IMR-90 (cell line): ENCODE measurements at regions not wholly inside any gene's neighbourhood (a gene's known extent, or its start where the extent isn't known, plus 50 kb on each side); places are given as distances from the start of the nearest gene placed in this dataset.

ENCODE experiments used
- ATAC-seq: fragments of 200-7000 bp; cut with Tn5 transposase; 2 replicates; pipeline ENCODE4 v1.9.1; 2020; ENCODE audit warnings: low read depth, mild to moderate bottlenecking, moderate library complexity
- BruUV-seq: library from RNA; stranded (reverse); fragments of 400-500 nt; replicated peaks from 2 replicates; lab custom pipeline; 2021; lab: Mats Ljungman, UMichigan
- CTCF ChIA-PET: fragments of 300-600 bp; formaldehyde crosslinking; extraction: SDS; loops from one replicate; lab custom pipeline; 2021; ENCODE audit warnings: antibody characterized with exemption; lab: Yijun Ruan, JAX
- POLR2A ChIA-PET: fragments of 300-600 bp; sonication (Branson Sonifier 250); formaldehyde crosslinking; loops from one replicate; lab custom pipeline; 2022; ENCODE audit warnings: antibody characterized with exemption; ENCODE audit not compliant: unreplicated experiment; lab: Charles Lee
- DNase-seq: peaks from one replicate; pipeline ENCODE4 v3.0.0; 2013
- H2AFZ ChIP-seq: replicated peaks from 2 replicates; pipeline ENCODE3; 2013; ENCODE audit warnings: low read length, mild to moderate bottlenecking; ENCODE audit not compliant: poor library complexity
- H2AK5ac ChIP-seq: 2 replicates; pipeline ENCODE4 v1.6.1; 2013; ENCODE audit warnings: low read depth, low read length, inconsistent platforms
- H2AK9ac ChIP-seq: replicated peaks from 2 replicates; pipeline ENCODE3; 2013; ENCODE audit warnings: mild to moderate bottlenecking, low read depth, low read length, moderate library complexity; ENCODE audit not compliant: poor library complexity
- H2BK120ac ChIP-seq: 2 replicates; pipeline ENCODE4 v1.6.1; 2013; ENCODE audit warnings: low read depth, low read length, inconsistent platforms
- H2BK15ac ChIP-seq: 3 replicates; pipeline ENCODE4 v1.6.1; 2013; ENCODE audit warnings: low read depth, low read length, inconsistent platforms
- H2BK20ac ChIP-seq: 2 replicates; pipeline ENCODE4 v1.6.1; 2013; ENCODE audit warnings: low read depth, mild to moderate bottlenecking, inconsistent platforms, low read length, moderate library complexity
- H2BK5ac ChIP-seq: 2 replicates; pipeline ENCODE4 v1.6.1; 2013; ENCODE audit warnings: mild to moderate bottlenecking, low read depth, low read length, inconsistent platforms; ENCODE audit not compliant: poor library complexity, severe bottlenecking
- H3K14ac ChIP-seq: replicated peaks from 2 replicates; pipeline ENCODE4 v1.6.1; 2013; ENCODE audit warnings: low read depth, low read length, inconsistent platforms
- H3K18ac ChIP-seq: 2 replicates; pipeline ENCODE4 v1.6.1; 2013; ENCODE audit warnings: low read depth, low read length, control low read depth
- H3K23ac ChIP-seq: 2 replicates; pipeline ENCODE4 v1.6.1; 2013; ENCODE audit warnings: low read depth, low read length, inconsistent platforms
- H3K27ac ChIP-seq: 2 replicates; pipeline ENCODE4 v1.5.1; 2013; ENCODE audit warnings: mild to moderate bottlenecking, control low read depth, low read length; ENCODE audit not compliant: insufficient read depth
- H3K27me3 ChIP-seq: 2 replicates; pipeline ENCODE4 v1.6.1; 2013; ENCODE audit warnings: low read length; ENCODE audit not compliant: control insufficient read depth, insufficient read depth
- H3K36me3 ChIP-seq: 2 replicates; pipeline ENCODE4 v1.6.1; 2013; ENCODE audit warnings: low read length, mixed read lengths; ENCODE audit not compliant: control insufficient read depth, insufficient read depth
- H3K4ac ChIP-seq: 2 replicates; pipeline ENCODE4 v1.6.1; 2013; ENCODE audit warnings: low read depth, low read length, inconsistent platforms
- H3K4me1 ChIP-seq: 2 replicates; pipeline ENCODE4 v1.6.1; 2013; ENCODE audit warnings: low read length, mixed read lengths; ENCODE audit not compliant: control insufficient read depth, insufficient read depth
- H3K4me2 ChIP-seq: 2 replicates; pipeline ENCODE4 v1.6.1; 2013; ENCODE audit warnings: low read depth, mild to moderate bottlenecking, control low read depth, low read length, moderate library complexity
- H3K4me3 ChIP-seq: 2 replicates; pipeline ENCODE4 v1.5.1; 2013; ENCODE audit warnings: low read depth, mild to moderate bottlenecking, control low read depth, low read length, moderate library complexity; ENCODE audit not compliant: insufficient read depth
- H3K56ac ChIP-seq: 2 replicates; pipeline ENCODE4 v1.6.1; 2013; ENCODE audit warnings: low read length, inconsistent platforms; ENCODE audit not compliant: insufficient read depth; ENCODE audit errors: extremely low read depth
- H3K79me1 ChIP-seq, 2 experiments: 2 replicates each; pipeline ENCODE4 v1.6.1; 2013; ENCODE audit warnings: low read length in 2 of 2, inconsistent platforms in 1 of 2, low read depth in 1 of 2
- H3K9ac ChIP-seq: 2 replicates; pipeline ENCODE4 v1.6.1; 2013; ENCODE audit warnings: low read depth, low read length, control low read depth
- H3K9me1 ChIP-seq: 2 replicates; pipeline ENCODE4 v1.6.1; 2013; ENCODE audit warnings: low read length, inconsistent platforms; ENCODE audit not compliant: insufficient read depth
- H3K9me3 ChIP-seq: 2 replicates; pipeline ENCODE4 v1.6.1; 2013; ENCODE audit warnings: low read length; ENCODE audit not compliant: control insufficient read depth, insufficient read depth
- H4K20me1 ChIP-seq: 2 replicates; pipeline ENCODE4 v1.6.1; 2013; ENCODE audit warnings: low read length, inconsistent platforms; ENCODE audit not compliant: insufficient read depth
- H4K5ac ChIP-seq: 2 replicates; pipeline ENCODE4 v1.6.1; 2013; ENCODE audit warnings: mild to moderate bottlenecking, low read depth, low read length, control low read depth
- H4K8ac ChIP-seq, 2 experiments: 2 replicates each; pipeline ENCODE4 v1.6.1; 2013; ENCODE audit warnings: low read depth in 2 of 2, low read length in 2 of 2, control low read depth in 1 of 2, inconsistent platforms in 1 of 2
- H4K91ac ChIP-seq: 2 replicates; pipeline ENCODE4 v1.6.1; 2013; ENCODE audit warnings: low read depth, low read length, inconsistent platforms; ENCODE audit not compliant: insufficient read depth
- BHLHE40 ChIP-seq: fragments of 150-350 bp; IDR thresholded peaks from 2 replicates; pipeline ENCODE4 v1.6.1; 2016; ENCODE audit warnings: mild to moderate bottlenecking, low read depth, low read length
- MAFK ChIP-seq: IDR thresholded peaks from 2 replicates; pipeline ENCODE4 v1.6.1; 2012; ENCODE audit warnings: low read depth, low read length, improper control_type of control experiment
- NFE2L2 ChIP-seq: fragments of 150-350 bp; IDR thresholded peaks from 2 replicates; pipeline ENCODE4 v1.6.1; 2016; ENCODE audit warnings: low read depth, mild to moderate bottlenecking, low read length
- POLR2A ChIP-seq: IDR thresholded peaks from 2 replicates; pipeline ENCODE4 v1.6.1; 2012; ENCODE audit warnings: mild to moderate bottlenecking, low read depth, low read length
- WGBS, 2 experiments: methylation state at CpG; one replicate each; pipeline versions ENCODE4 v1.1.5 to v1.1.7; 2013; ENCODE audit warnings: missing lambda C conversion rate in 2 of 2; ENCODE audit not compliant: insufficient read length in 1 of 2; ENCODE audit errors: extremely low coverage in 2 of 2; 5-methylcytosine and 5-hydroxymethylcytosine counted together
- dilution Hi-C: fragments of 300-500 bp; cut with HindIII; formaldehyde crosslinking; loops from one replicate; pipeline ENCODE4 v1.14.3; 2018; ENCODE audit warnings: low sequenced_read_pairs; ENCODE audit not compliant: unreplicated experiment
- in situ Hi-C: fragments of 300-500 bp; cut with MboI; formaldehyde crosslinking; loops from 3 replicates; pipeline ENCODE4 v1.14.3; 2019; ENCODE audit warnings: low sequenced_read_pairs, inconsistent platforms, mixed read lengths
- intact Hi-C: fragments of 100-400 bp; cut with micrococcal nuclease; formaldehyde crosslinking; loops from 2 replicates; pipeline ENCODE4 v1.10.0; 2022
- TF ChIP-seq, protein P1 (sequence below): conservative IDR thresholded peaks from 2 replicates; pipeline ENCODE4 v1.5.1; 2012; ENCODE audit warnings: mild to moderate bottlenecking, low read depth, low read length, improper control_type of control experiment

DNA sequence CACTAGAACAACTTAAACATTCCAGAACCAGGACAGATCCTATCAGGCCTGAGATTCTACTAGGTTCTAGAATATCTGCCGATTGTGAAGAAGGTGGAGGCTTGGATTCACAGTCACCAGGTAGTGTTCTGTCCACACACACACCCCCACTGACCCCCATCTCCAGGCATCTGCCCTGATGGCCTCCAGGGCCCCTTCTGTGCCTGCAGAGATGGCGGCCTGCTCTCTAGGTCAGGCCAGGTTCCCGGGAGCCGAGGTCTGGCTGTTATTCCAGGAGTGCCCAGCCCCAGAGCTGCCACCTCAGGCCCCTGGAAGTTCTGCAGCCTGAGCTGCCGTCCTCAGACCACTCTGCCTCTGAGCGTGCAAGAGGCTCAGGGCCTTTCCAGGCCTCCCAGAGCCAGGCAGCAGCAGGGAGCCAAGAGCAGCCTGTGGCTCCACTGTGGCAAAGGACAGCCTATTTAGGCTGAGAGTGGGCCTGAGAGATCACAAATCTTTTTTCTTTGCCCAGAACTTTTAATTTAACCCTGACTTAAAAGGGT lies 96.2 kb upstream of the ASAP2 start:
- peak overlapping the region; percentile 58; the same call in 1 of the 2 replicates for H2BK20ac ChIP-seq
- peak overlapping the region; percentile 72 for H4K91ac ChIP-seq
- H2AFZ ChIP-seq, result peak overlapping the region; percentile 78
- no TSS peak for BruUV-seq
- 0 out of 4 replicates have a peak, but pooled peaks cover 0 to 4% of the 10 kb centered on the region in 2 experiments for H3K79me1 ChIP-seq
- no peak overlapping the region for H3K4me3 ChIP-seq
- no peak overlapping the region for H3K9ac ChIP-seq
- CTCF ChIA-PET, result no interaction called here
- no peak overlapping the region; a peak in 2 of 4 replicates for H4K8ac ChIP-seq
- H3K9me1 ChIP-seq, result peaks cover 18% of the 10 kb centered on the region
- DNase-seq (no peak), ATAC-seq (no peak)
- H4K5ac ChIP-seq, result 0 out of 2 replicates have a peak overlapping the region, but pooled peaks have one; percentile 21
- H3K4me1 ChIP-seq, result peaks cover 24% of the 10 kb centered on the region
- WGBS, 2 experiments, result 77% methylated on average over 5 of the region's 6 CpGs; no CpG with 5 or more reads in 1 of the 2 experiments
- H3K23ac ChIP-seq, result no peak overlapping the region
- no peak overlapping the region for H3K18ac ChIP-seq
- H3K4ac ChIP-seq, result peak overlapping the region; percentile 54; the same call in 1 of the 2 replicates
- peak overlapping the region; percentile 24; the same call in 1 of the 3 replicates for H2BK15ac ChIP-seq
- peak overlapping the region; percentile 78; the same call in 1 of the 2 replicates for H2AK5ac ChIP-seq
- dilution Hi-C loops, result no loop called here
- H3K27ac ChIP-seq, result no peak overlapping the region
- no peak overlapping the region for H3K56ac ChIP-seq
- peak overlapping the region; percentile 35; the same call in 1 of the 2 replicates for H3K14ac ChIP-seq
- H2BK5ac ChIP-seq, result no peak overlapping the region
- H3K9me3 ChIP-seq, result no peaks in the 10 kb centered on the region
- H2BK120ac ChIP-seq, result 0 out of 2 replicates have a peak overlapping the region, but pooled peaks have one; percentile 17
- H3K4me2 ChIP-seq, result no peak overlapping the region
- in situ Hi-C loops, result no loop called here
- H3K27me3 ChIP-seq, result no peaks in the 10 kb centered on the region
- H2AK9ac ChIP-seq, result peak overlapping the region; percentile 2
- H4K20me1 ChIP-seq, result no peaks in the 10 kb centered on the region
- intact Hi-C loops, result no loop called here
- H3K36me3 ChIP-seq, result no peaks in the 10 kb centered on the region
- TF ChIP-seq NFE2L2 (no peak), BHLHE40 (no peak), MAFK (no peak), POLR2A (no peak)
- TF ChIP-seq, protein P1, sequence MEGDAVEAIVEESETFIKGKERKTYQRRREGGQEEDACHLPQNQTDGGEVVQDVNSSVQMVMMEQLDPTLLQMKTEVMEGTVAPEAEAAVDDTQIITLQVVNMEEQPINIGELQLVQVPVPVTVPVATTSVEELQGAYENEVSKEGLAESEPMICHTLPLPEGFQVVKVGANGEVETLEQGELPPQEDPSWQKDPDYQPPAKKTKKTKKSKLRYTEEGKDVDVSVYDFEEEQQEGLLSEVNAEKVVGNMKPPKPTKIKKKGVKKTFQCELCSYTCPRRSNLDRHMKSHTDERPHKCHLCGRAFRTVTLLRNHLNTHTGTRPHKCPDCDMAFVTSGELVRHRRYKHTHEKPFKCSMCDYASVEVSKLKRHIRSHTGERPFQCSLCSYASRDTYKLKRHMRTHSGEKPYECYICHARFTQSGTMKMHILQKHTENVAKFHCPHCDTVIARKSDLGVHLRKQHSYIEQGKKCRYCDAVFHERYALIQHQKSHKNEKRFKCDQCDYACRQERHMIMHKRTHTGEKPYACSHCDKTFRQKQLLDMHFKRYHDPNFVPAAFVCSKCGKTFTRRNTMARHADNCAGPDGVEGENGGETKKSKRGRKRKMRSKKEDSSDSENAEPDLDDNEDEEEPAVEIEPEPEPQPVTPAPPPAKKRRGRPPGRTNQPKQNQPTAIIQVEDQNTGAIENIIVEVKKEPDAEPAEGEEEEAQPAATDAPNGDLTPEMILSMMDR, result no peak
- POLR2A ChIA-PET, result no interaction called here
